Mucosa of gallbladder (tissue), 1 donor: ENCODE measurements at regions not wholly inside any gene's neighbourhood (a gene's known extent, or its start where the extent isn't known, plus 50 kb on each side); places are given as distances from the start of the nearest gene placed in this dataset.
A peak's percentile ranks its signal among the peaks of the same experiment; 100 is the strongest.

Source experiments
- DNase-seq: peaks from one replicate; pipeline ENCODE4 v3.0.0-alpha.2; 2020; ENCODE audit warnings: low spot score
- donor health status: DM: no; HTN: no; CAD: no.

DNA sequence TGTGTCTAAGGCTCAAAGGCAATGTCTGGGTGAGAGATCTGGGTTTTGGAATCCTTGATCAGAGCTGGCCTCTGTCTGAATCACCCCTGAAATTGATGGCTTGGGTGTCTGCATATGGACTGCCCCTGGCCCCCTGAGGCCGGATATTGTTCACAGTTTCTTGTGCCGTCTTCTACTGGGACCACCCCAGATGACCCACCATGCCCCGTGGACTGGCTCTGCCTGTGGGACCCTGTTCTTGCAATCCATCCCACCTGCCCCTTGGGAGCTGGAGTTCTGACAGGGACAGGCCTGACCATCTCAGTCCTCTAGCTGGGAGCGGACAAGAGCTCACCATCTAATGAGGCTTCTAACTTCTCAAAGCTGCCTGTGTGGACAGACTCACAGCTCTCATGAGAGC is 119.9 kb downstream of the FAM43A start:
- DNase-seq: no peak

DNA sequence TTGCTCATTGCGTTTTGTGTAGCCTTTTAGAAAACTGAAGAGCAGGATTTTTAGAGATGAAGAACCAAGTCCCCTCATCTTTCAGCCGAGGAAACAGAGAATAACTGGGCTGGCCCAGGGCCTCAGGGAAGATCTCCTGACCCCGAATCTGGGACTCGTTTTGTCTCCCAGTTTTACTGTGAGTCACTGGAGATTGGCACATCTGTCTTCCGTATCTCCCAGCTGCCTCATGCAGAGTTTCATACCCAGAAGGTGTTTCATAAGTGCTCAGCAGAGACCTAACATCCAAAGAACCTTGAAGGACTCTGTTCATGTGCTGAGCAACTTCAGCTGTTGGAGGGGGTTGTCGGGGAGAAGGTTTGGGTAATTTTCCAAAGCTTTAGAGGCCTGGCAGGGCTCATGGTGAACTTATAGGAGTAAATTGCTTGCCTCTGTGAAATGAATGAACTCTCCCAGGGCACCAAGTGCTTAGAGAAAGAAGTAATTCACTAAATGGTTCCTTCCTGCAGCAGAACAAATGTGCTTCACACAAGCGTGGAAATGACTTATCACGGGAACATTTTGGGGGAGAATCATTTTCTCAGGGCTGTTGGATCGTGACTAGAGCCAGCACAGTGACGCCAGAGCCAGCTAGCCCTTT is 121.4 kb downstream of the FAM43A start:
- DNase-seq: no peak

DNA sequence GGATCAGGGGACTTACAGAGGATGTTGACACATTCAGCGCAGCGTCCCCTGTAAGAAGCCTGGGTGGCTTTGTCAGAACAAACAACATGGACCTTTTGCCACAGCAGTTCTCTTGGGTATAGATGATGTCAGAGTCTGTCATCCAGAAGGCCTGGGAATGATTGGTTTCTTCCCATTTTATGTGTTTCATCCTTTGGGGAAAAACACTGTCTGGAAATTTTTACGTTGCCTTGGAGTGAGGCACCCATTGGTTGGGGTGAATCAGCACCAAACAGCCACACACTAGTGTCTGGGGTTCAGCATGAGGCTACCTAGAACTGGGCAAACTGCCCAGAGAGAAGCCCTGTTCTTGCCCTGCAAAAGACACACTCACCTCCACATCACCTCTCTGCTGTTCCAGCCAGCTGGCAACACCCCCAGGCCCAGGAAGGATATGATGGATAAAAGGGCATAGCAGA is 123.0 kb downstream of the FAM43A start:
- no peak for DNase-seq

DNA sequence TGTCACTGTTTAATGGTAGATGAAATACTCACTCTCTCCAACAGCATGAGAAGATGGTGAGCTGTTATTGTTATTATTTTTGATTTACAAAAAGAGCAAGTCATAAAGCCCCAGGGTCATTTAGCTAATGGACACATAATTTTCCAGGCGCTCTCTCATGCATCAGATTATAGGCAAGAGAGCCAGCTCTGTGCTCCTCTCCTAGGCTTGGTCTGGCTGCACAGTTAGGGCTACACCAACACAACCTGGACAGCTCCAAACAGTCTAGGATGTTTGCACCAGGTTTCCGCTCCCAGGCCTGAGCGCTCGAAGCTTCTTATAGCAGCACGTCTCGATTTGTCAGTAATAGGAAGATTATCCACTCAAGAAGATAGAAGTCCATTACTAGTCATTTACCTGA is 123.7 kb downstream of the FAM43A start:
- no peak for DNase-seq

DNA sequence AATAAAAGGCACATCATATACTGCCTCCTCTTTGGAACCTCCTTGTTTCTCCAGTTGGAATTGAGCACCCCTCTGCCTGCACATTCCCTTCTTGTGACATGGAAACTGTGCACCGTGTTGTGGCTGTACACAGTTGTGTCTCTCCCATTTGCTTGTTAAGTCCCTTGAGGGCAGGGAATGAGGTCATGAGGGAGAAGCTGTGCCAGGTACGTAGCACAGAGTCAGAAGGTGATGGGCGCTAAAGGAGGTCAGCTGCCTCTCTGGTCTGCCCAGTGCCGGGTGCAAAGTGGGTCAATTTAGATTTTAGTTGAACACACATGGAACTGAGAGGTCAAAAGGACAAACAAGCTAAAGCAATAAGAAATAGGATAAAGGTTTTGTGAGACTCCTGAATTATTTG is 124.4 kb downstream of the FAM43A start:
- DNase-seq: no peak

DNA sequence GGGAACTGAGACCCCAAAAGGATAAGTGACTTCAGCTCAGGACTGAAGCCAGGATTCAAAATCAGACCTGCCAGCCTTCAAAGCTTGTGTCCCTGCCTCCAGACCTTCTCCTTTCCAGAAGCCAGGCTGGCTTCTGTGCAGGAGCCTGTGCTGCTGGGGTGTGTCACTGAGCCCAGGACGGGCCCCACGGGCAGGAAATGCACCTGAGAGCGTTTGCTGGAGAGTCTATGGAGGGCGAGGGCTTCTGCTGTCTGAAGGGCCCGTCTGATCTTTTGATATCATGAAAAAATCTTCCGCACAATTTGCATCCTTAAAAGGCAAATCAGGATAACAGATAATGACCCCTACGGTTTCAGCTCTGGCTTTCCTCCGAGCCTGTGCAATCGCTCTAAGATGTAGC is 125.4 kb downstream of the FAM43A start:
- DNase-seq: no peak

DNA sequence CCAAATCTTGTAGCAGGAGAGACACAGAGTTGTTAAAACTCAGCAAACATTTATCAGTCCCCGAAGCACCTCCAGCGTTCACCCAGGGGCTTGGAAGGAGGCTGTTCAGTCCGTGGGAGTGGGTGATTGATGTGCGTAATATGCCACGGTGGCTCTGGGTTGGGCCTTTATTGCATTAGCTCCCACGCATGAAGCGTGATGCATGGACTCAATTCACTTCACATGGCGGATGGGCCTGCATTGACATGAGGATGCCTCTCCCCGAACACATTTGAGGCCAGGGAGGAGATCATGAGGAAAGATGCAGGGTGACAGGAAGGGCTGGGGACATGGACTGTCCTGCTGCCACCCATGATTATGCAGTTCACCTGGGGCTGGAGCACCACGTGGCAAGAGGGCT is 126.5 kb downstream of the FAM43A start:
- no peak for DNase-seq

DNA sequence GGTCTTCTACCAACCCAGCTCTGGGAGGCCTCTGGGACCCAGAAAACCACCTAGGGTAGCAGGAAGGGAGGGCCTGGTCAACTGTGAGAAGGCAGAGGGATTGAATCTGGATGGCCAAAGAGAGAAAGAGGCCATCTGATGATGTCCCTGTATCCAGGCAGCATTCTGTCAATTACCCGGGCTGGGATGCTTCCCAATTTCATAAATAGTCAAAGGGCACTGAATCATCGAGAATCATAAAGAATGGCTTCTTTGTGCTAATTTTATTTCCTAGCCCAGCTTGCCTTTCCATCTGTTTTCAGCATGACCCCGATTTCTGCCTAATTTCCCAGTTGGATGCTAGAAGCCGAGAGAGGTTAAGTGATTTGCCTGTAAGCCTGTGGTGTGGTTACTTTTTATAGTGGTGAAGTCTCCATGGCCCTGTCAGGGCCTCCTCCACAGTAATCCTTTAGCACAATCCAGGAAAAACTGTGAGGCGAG is 129.2 kb downstream of the FAM43A start:
- no peak for DNase-seq

DNA sequence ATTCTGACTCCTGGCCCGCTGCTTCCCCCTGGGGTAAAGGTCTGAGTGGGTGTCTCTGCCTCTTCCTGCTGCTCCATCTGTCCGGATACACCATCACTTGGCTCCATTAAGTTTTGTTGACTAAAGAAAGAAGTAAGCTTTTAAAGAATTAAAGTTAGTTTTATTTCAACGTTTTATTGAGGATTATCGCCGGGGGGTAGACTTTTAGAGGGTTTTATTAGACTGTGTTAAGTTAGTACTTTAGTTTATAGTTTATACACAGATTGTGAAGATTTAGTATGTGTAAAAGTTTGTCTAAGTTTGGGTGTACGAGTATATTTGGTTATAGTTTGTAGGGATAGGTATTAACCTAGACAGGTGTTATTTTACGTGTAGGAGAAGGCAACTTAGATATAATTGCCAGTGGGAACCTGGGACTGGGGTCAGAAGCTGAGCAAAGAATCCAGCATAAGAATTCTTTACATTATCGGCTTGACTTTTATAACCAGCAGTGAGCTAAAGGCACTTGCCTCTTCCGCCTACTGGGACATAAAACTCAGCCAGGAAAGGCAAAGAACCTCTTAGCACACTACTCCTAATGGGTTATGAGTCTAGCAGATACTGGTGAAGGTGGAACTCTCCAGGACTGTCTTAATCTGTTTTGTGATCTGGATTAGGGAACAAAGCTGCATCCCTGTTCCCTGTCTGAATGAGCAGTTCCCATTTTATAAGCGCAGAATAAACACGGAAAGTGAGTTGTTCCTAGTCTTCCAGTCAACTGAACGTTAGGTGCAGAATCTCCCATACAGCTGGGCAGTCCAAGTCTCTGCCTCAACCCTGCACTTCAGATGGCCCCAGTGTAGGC is 131.3 kb downstream of the FAM43A start:
- DNase-seq: no peak

DNA sequence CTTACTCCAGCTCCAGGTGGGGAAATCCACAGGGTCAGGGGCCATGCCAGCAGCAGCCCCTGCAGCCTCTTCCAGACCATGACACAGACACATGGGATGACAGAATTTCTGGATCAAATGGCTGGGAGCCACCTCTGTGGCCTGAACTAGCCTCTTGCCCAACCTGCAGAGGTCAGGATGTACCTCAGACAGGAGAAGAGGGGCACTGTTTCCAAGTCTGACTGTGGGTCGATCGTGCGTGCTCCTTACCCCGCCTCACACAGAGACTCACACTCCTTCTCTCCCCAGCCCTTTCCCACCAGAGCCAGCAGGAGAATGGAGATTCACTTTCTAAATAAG is 131.9 kb downstream of the FAM43A start:
- DNase-seq: no peak

DNA sequence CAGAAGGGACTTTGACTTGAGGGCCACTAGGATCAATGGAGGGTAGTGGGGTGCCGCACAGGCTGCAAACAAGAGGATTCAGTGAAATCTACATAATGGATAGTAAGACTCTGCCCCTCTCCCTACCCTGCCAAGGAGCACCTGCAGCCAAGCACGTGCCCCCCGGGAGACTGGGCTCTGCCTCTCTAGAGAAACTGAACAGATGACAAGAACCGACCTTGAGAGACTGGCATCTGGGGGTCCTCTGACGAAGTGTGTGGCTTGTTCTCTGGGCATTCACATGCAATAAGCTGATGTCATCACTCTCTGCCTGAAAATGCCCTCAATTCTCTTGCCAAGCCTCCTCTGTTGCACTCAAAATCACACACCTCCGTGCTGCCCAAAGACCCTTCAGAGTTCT is 132.3 kb downstream of the FAM43A start:
- no peak for DNase-seq

DNA sequence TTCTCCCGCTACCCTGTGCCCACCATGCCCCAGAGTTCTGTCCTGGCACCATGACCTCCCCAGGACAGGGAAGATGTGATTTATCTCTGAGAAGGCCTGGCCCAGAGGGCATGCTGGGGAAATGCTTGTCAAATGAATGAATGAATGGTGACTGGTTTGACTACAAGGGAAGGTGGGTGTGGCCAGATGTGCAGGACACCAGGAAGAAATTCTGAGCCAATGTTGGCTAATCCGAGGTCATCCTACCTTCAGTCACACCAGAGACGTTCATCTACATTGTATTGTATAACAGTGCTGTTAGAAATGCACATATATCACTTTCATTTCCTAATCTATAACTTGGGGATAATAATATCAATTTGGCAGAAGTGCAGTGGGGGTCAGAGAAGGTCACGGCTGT is 138.4 kb downstream of the FAM43A start:
- no peak for DNase-seq

DNA sequence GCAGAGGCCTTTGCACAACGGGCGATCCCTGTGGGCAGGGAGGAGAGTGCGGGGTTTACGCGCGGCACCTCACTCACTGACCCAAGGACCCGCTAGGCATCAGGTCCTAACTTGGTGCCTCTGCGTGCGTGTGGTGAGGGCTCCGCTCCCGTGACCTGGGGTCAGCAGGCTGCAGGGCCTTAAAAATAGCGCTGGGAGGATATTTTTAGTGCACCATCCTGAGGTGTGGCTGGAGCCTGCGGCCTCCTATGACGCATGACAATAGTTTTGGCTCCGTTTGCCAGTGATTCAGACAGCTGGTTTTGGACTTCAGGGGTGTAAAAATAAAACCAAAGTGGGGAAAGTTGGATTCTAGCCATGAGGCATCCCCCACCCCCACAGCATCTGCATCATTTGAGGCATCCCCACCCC is 139.0 kb downstream of the FAM43A start:
- DNase-seq: no peak

DNA sequence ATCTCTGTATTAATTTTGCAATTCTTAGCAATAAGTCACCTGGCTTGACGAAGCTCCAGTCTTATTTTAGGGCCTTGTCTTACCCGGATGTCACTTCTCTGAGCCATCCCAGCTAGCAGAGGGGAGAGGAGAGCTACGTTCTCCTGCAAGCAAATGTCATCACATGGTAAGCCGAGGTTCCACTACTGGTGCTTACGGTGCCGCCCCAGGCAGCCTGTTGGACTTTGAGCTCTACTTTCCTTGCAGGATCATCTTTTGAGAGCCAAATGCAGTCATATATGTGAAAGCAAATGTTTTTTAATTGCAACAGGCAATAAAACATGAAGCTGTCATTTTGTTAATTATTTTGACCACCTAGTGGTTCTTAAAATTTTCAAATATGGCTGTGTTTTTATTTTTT is 140.9 kb downstream of the FAM43A start:
- peak; percentile 24 for DNase-seq

DNA sequence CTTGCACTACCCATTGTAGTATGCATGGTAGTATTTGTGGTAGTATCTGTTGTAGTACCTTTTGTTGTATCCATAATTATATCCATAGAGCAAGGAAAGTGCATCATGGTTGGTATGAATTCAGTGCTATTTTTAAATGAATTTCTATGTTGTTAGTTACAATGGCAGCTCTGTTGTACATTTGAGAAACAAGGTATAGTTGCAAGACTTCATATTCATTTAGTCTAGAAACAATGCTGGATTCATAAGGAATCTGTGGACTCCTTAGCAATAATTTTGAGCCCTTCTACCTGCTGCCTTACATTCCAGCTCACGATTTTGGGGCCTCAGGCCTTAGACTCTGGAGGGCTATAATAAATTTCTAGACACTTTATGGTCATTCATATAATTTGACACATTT is 141.8 kb downstream of the FAM43A start:
- no peak for DNase-seq

DNA sequence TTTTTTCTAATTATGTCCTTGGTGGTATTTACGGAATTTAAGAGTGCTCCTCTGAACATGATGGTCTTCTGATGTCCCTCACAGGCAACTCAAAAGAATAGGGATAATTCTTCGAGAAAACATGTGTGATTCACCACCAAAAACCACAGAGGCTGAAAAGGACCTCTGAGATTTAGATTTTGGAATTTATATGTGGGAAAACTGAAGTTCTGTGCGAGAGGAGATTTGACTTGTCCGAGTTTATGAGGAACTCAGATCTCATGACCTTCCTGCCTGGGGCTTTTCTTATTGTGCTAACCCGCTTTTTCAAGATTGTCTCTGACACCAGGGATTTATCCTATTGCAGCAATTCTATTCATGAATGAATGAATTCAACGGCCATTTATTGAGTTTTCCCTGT is 142.4 kb downstream of the FAM43A start:
- no peak for DNase-seq

DNA sequence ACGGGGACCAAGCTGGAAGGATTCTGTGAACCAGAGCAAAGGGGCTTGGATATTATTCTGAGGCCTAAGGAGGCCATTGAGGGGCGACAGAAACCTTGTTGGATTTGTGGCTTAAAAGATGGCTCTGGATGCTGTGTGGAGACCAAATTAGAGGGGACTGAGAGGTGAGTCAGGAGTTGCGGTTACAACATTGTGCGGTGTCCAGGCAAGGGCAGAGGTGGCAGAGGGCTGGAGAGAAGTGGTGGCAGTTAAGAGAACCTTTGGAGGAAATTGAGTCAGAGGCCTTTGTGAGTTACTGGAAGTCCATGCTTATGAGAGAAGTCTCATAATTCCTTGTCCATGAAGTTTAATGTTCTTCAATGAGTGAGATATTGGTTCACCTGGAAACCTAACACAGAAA is 143.2 kb downstream of the FAM43A start:
- no peak for DNase-seq

DNA sequence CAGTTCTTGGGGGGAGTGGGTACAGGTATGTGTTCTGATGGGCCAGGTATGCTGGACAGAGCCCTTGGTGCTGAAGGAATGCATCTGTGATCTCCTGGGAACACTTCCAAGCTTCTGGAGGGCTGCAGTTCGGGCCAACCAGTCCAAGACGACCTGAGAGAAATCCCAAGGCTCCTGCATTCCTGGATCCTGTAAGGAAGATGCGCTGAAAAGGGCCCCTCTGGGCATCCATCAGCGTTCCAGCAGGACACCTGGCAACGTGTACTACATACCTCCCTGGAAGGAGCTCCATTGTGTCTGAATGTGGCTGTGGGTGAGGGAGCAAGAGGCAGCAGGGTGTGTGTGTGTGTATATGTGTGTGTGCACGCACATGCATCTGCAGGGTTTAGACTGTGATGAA is 144.7 kb downstream of the FAM43A start:
- DNase-seq: no peak

DNA sequence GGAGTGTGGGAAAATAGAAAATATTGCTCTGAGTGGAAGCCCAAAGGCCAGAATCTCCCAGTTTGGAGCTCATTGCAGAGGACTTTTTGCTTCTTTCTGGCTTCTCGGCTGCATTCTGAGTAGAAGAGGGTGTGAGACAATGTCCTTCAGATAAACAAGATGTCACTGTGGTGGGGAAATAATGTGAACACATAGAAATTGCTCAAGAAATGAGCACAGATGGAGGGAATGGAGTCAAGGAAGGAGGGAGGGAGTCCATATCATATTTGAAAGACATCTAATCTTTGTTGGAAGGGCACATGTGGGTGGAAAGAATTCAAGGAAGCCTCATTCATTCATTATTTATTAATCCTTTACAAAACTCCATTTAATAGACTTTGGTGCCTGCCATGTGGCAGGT is 145.3 kb downstream of the FAM43A start:
- DNase-seq: no peak

DNA sequence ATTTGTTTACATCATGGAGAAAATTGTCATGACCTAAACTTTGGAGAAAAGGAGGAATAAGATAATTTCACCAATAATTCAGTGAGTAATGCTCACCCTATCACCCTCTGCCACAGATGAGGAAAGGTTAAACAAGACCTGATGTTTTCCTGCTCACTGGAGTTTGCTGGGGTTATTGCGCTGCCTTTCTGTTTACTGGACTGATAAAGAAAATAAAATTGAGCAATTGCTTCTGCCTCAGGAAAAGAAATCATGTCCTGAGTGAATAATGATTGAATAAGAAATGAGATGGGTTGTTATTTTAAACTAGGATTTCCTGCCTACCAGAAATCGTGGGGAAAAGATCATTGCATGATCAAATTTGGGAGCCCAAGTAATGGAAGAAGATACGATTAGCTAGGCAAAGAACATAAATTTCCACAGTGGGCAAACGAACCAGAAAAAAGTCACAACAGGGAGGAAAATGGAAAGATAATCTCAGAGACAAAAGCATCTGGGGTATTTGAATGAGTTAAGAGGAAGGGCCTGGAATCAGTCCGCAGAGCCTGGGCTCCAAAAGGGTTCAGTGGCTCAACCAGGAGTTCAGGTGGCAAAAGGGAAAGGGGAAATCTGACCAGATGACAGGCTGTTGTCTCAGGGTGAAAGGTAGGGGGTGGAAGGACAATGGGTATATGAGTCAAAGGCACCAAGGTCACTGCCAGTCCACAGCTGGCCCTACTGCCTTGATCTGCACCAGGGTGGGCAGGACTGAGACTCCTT is 146.8 kb downstream of the FAM43A start:
- DNase-seq: no peak

DNA sequence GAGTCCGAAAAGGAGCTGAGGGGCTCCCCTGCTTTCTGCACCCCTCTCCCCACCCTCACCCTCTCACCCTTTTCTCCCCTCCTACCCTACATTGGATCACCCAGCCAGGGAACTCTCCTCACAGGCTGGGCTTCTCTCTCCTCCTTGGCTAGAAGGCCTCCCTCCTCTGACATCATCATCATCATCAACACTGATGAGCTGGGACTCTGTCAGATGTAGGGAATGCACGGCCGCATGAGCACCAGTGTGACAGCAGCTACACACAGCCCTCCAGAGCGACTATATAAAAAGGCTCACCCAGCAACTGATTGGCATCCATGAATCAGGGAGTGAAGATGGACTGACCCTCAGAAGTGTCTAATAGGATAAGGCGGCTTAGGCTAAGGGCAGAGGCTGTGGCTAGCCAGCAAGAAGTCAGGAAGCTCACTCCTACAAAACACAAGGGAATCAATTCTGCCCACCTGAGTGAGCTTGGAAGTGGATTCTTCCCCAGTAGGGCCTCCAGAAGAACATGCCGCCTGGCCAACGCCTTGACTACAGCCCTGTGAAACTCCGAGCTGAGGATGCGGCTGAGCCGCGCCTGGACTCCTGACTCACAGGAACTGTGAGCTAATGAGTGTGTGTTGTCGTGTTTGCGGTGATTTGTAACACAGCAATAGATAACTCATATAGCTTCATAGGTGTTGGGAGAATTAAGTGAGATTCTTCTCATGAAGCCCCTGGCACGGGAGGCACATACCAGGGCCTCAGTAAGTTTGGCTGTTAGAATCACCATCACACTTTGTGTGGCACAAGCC is 147.6 kb downstream of the FAM43A start:
- DNase-seq: no peak

DNA sequence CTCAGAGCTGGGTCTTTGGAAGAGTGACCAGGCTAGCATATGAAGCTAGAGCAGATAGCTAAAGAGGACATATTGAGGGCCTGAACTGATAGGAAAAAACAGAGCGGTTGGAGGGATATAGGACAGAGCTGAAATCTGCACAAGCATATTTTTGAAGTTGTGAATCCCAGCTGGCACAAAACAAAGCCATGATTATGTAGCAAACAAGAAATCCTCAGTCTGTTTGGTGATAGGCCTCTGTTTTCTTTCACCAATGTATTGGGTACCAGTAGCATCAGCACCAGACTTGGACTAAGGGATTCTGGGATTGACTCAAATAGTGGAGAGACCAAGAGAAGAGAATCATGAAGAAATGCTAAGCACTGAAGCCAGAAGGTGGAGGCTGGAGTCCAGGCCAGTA is 151.0 kb downstream of the FAM43A start:
- no peak for DNase-seq
